Hepatocyte (in vitro differentiated cells): ENCODE measurements at regions not wholly inside any gene's neighbourhood (a gene's known extent, or its start where the extent isn't known, plus 50 kb on each side); places are given as distances from the start of the nearest gene placed in this dataset.

ENCODE experiments used
- EZH2 ChIP-seq: fragments of 200-600 bp; sonication (generic); IDR thresholded peaks from 2 replicates; pipeline ENCODE4 v1.6.1; 2016; ENCODE audit warnings: antibody characterized with exemption, mild to moderate bottlenecking, borderline replicate concordance
- EZH2phosphoT487 ChIP-seq: fragments of 200-600 bp; sonication (generic); IDR thresholded peaks from one replicate; pipeline ENCODE4 v1.6.1; 2018; ENCODE audit warnings: antibody characterized with exemption, mild to moderate bottlenecking, low read depth, moderate library complexity; ENCODE audit not compliant: unreplicated experiment, severe bottlenecking
- TF ChIP-seq, protein P1 (sequence below): fragments of 200-600 bp; sonication (generic); IDR thresholded peaks from 2 replicates; pipeline ENCODE4 v1.5.1; 2016; ENCODE audit warnings: antibody characterized with exemption, mild to moderate bottlenecking; ENCODE audit not compliant: poor library complexity

DNA sequence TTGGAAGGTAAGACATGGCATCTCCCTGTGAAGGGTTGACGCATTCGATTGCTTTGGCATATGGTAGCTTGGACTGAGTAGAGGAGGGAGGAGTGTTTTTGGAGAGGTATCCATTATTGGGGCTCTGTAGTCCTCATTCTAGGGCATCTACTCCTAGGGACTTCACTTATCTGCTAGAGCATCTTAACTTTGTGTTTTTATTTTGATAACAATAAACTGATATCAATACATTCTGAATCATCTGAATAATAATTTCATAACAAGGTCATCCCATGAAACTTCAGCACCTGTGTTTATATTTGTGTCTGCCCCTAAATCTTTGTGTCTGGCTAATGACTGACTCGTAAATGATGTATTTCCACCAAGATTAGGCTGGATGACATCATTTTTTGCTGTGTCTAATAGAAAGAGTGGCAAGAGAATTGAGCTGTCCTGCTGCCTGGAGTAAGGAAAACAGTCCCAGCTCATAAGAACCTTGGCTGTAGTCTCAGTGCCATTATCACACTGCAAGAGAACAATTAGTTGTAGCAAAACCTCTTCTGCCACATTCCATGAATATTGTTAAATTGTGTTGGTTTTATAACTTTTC is 288.5 kb downstream of the PRL start:
- TF ChIP-seq, protein P1, sequence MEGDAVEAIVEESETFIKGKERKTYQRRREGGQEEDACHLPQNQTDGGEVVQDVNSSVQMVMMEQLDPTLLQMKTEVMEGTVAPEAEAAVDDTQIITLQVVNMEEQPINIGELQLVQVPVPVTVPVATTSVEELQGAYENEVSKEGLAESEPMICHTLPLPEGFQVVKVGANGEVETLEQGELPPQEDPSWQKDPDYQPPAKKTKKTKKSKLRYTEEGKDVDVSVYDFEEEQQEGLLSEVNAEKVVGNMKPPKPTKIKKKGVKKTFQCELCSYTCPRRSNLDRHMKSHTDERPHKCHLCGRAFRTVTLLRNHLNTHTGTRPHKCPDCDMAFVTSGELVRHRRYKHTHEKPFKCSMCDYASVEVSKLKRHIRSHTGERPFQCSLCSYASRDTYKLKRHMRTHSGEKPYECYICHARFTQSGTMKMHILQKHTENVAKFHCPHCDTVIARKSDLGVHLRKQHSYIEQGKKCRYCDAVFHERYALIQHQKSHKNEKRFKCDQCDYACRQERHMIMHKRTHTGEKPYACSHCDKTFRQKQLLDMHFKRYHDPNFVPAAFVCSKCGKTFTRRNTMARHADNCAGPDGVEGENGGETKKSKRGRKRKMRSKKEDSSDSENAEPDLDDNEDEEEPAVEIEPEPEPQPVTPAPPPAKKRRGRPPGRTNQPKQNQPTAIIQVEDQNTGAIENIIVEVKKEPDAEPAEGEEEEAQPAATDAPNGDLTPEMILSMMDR: no peak
- TF ChIP-seq EZH2 (no peak), EZH2phosphoT487 (no peak)
